ENCODE measurements at regions not wholly inside any gene's neighbourhood (a gene's known extent, or its start where the extent isn't known, plus 50 kb on each side); places are given as distances from the start of the nearest gene placed in this dataset.

DNA sequence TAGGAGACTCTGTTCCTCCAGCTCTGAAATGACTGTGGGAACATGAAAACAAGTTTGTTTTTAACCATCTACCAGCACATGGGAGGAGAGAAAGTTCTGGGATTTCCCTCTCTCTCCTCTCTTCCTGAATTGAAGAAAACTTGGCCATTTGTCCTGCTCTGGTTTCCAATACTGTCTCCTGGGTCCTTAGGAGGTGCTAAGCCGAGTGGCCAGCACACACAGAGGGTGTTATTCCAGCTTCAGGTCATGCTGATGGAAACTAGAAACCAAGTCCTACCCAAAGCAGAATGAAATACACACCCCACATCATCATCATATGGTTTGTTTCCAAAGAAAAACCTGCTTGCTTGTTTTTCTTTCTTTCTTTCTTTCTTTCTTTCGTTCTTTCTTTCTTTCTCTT is 172.7 kb downstream of the RPLP1 start:
- no peak for TF ChIP-seq POLR2AphosphoS5 (IDR thresholded peaks at IDR 0.05; ENCODE audit: low read depth, low read length)
- no peak for TF ChIP-seq POLR2A (IDR thresholded peaks at IDR 0.05; ENCODE audit: low read depth, low read length)
